GM21723 (cell line): ENCODE measurements at regions not wholly inside any gene's neighbourhood (a gene's known extent, or its start where the extent isn't known, plus 50 kb on each side); places are given as distances from the start of the nearest gene placed in this dataset.
"Not testable (repeated sequence)": the region's sequence is repeated elsewhere in the genome, so short reads cannot be mapped to it uniquely, and the experiment has no call there.

Experiments
- ATAC-seq: cut with Tn5 transposase; IDR thresholded peaks from one replicate; pipeline ENCODE4 v1.9.1; 2021; ENCODE audit warnings: mild to moderate bottlenecking, moderate library complexity; ENCODE audit not compliant: unreplicated experiment

DNA sequence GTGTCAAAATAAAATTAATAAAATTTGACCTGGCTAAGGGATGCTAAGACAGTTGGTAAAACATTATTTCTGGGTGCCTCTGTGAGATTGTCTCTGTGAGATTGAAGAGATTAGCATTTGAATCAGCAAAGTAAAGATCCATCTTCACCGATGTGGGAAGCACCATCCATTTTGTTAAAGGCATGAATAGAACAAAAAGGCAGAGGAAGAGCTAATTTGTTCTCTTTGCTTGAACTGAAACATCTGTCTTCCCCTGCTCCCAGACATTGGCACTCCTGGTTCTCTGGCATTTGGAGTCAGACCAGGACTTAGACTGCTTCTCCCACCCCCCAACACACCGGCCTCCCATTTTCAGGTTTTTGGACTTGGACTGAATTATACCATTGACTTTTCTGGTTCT lies 603.8 kb upstream of the LINC00305 start:
- ATAC-seq: no peak

DNA sequence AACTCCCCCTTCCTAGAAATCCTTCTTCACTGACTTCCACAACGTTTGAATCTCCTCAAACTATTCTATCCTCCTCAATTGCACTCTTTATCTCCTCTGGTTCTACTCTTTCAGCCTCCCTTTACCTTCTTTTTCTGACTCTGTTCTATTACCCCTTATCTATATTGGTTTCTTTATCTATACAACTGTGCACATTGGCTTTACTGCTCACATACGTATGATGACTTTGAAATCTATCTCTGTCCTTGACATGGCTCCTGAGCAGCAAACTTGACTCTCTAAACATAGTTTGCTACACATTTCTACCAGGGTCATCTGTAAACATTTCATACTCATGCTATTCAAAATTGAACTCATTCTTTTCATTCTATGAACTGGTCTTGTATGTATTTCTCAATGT lies 601.0 kb upstream of the LINC00305 start:
- no peak for ATAC-seq

DNA sequence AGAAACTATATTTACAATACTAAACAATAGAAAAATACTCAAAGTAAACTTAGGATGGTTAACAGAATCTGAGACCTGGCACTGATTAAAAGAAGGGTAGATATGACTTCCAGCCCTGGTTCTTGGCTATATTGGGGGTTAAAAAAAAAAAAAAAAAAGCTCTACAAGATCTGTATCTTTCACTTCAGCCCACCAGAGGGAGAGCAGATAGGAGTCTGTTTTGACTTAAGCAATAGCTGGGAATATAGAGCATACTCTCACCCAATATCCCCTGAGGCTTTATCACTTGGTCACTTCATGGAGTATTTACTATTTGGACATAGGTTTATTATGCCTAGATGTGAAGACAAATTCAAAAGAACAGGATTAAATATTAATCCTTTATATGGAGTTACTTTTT lies 598.9 kb upstream of the LINC00305 start:
- ATAC-seq: no peak

DNA sequence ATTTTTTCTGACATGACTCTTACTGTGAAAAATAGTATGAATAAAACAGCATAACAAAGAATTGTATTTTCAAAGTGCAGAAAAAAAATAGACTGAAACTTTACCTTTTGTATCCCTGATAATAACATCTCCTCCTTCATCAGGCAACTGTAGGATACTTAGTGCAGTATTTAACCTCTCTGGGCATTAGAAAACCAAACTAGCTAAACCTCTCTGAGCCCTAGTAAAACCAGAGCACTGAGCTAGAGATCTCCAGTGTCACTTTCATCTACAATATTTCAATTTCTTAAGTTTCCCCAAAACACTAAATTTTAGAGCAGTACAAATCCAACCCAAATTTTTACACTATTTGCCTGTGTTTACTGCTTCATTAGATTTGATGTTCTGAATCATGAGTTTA lies 594.0 kb upstream of the LINC00305 start:
- ATAC-seq: no peak

DNA sequence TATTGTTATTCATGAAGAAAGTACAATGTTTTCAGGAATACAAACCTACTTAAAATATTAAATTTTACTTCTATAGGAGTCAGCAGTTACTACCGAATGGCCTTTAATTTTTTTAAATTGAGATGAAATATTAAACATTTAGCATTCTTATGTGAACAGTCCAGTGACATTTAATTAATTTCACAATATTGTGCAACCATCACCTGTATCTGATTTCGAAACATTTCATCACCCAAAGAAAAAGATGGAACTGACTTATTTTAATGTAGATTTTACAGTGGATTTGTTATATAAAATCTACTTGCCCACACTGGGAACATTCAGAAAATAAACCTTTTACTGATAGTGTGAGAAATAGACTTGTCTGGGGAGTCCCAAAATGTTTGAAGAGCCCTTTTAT lies 585.2 kb upstream of the LINC00305 start:
- ATAC-seq: no peak

DNA sequence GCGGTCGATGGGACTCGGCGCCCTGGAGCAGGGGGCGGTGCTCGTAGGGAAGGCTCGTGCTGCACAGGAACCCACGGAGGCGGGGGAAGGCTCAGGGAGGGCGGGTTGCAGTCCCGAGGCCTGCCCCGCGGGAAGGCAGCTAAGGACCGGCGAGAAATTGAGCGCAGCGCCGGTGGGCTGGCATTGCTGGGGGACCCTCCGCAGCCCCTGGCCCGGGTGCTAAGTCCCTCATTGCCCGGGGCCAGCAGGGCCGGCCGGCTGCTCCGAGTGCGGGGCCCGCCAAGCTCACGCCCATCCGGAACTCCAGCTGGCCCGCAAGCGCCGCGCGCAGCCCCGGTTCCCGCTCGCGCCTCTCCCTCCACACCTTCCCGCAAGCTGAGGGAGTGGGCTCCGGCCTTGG lies 576.8 kb upstream of the LINC00305 start:
- ATAC-seq: not testable (repeated sequence)

DNA sequence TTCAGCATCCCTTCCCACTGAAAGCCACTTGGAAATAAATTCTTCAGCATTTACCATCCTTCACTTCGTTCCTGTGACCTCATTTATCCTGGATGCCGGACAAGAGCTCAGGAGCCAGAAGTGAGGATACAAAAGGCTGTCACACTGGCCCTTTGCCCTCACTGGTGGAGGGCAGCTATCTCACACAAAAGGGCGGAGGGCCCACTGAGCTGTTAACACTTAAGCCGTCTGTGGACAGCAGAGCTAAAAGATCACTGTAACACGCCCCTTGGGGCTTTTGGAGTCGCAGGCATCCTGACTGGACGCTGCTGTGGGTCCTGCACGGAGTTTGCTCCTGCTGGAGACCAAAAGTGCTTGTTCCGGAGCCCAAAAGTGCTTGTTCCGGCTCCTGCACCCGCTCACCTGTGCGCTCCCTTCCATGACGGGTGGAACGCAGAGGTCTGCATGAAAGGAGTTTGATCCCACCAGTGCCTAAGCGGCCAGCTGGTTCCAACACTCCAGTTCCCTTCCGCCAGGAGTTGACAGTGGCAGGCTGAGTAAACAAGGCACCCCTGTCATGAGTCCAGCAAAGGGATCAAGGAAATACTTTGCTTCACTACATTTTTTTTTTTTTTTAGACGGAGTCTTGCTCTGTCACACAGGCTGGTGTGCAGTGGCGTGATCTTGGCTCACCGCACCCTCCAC lies 572.0 kb upstream of the LINC00305 start:
- no peak for ATAC-seq

GRCh38 chr18:64718808-64719207 lies 569.9 kb upstream of the LINC00305 start:
- no peak for ATAC-seq

DNA sequence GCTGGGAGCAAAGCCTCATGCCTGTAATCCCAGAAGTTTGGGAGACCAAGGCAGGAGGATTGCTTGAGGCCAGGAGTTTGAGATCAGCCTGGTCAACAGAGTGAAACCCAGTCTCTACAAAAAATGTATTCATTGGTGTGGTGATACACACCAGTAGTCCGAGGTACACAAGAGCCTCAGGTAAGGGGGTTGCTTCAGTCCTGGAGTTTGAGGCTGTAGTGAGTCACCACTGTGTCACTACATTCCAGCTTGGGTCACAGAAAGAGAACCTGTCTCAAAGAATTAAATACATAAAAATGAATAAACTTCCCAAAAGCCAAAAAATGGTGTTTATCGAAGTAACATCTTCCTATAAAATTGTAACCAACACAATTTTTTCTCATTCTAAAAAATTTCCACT lies 568.1 kb upstream of the LINC00305 start:
- no peak for ATAC-seq

DNA sequence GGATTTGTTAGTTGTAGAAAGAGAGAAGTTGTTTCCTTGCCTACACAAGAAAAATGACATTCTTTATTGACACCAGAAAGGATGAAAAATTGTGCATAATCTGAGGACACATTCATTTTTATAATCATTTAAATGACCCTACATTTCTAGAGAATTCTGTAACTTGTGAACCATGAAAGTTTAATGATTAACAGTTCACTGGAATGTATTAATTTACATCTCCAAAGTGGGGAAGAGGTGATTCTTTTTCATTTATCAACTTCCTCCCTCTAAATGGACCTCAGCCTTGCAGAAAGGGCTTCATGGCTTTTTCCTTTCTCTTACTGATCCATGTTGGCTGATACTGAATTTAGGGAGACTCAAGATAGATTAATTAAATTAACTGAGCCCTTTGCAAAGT lies 565.2 kb upstream of the LINC00305 start:
- no peak for ATAC-seq

DNA sequence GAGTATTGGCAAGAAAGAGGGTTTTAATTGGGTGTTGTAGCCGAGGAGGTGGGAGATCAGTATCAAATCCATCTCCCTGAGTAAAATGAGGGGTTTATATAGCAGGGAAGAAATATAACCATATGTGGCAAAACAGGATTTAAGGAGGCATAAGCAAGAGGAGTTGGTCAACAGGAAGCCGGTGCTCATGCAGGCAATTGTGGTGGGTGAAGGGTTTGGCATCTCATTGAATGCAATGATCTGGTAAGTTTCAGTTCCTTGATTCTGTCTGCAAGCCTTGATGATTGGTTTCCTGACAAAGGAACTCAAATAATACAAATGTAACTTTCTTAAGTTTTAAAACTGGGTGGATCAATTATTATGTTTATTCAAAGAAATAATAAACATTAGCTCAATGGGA lies 564.4 kb upstream of the LINC00305 start:
- peak; percentile 74 for ATAC-seq

- ATAC-seq: no peak
Observed at GRCh38 chr18:64712035-64712434, 563.1 kb upstream of the LINC00305 start.

GRCh38 chr18:64710105-64710861 lies 561.4 kb upstream of the LINC00305 start:
- no peak for ATAC-seq

DNA sequence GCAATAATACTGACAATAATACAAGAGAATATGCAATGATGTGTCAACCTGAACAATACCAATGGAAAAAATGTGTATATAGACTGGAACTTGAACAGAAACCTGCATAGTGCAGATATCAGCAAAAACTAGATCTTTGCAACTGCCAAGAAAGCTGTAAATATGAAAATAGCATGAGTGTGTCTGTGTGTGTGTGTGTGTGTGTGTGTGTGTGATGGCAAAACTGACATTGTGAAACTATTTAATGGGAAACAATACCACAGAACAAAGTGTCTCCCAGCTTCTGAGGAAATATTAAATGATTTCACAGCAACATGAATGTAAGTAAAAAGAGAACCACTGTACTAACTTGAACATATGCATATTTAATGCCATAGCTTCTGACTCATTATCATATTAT lies 558.2 kb upstream of the LINC00305 start:
- ATAC-seq: no peak

DNA sequence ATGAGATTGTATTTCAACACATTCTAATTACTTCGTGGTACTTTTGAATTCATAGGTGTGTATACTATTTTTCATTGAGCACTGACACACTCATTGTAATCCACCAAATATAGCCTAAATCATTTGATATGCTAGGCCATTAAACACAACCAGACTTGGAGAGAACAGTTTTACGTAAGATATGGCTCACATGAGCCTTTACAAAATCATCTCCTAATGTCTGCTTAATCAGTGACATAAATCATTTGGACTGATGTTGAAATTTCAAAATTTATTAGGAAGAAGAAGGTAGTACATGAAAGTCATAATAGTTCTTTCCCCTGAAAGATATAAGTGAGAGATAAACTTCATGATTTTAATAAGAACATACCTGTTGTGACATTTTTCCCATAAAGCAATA lies 550.2 kb upstream of the LINC00305 start:
- ATAC-seq: no peak

DNA sequence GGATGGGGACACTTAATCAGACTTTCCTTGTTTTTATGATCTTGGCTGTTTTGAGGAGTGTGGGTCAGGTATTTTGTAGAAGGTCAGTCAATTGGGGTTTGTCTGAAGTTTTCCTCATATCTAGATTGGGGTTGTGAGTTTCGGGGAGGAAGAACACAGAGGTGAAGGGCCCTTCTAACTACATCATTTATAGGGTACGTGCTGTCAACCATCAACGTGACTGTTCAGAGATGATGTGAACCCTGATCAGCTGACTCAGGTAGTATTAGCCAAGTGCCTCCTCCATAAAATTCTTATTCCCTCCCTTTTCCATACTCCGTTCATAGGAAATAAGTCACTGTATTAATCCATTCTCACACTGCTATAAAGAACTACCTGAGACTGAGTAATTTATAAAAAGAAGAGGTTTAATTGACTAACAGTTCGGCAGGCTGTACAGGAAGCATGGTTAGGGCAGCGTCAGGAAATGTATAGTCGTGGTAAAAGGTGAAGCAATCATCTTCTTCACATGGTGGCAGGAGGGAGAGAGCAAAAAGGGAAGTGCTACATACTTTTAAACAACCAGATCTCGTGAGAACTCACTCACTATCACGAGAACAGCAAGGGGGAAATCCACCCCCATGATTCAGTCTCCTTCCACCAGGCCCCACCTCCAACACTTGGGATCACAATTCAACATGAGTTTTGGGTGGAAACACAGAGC lies 547.1 kb upstream of the LINC00305 start:
- no peak for ATAC-seq

GRCh38 chr18:64693766-64694165 lies 544.9 kb upstream of the LINC00305 start:
- no peak for ATAC-seq

GRCh38 chr18:64692826-64693225 lies 543.9 kb upstream of the LINC00305 start:
- ATAC-seq: no peak

- ATAC-seq: no peak
Observed at GRCh38 chr18:64679121-64679520, 530.2 kb upstream of the LINC00305 start.

DNA sequence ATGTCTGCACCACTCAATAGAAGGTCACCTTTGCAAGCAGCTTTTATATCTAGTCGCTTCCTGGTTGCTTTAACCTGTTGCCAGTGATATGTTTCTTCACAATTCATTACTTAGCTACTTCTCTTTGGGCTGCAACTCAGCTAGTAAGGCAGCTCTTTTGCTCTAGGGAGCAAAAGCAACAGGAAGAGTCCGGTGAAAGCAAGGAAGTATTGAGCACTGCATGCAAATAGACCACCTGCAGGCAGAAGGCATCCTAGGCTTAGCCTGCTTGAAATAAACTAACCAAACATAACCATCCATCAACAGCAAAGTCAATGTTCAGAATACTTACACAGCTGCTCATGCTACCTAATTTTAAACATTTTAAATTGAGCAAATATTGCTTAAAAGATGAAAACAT lies 529.2 kb upstream of the LINC00305 start:
- ATAC-seq: no peak

GRCh38 chr18:64674694-64675093 lies 525.8 kb upstream of the LINC00305 start:
- ATAC-seq: no peak

- not testable (repeated sequence) for ATAC-seq
Observed at GRCh38 chr18:64671293-64671692, 522.4 kb upstream of the LINC00305 start.
